NCI-H345 (cell line): ENCODE measurements at regions not wholly inside any gene's neighbourhood (a gene's known extent, or its start where the extent isn't known, plus 50 kb on each side); places are given as distances from the start of the nearest gene placed in this dataset.

Experiments used
- DNase-seq: peaks from one replicate; lab custom pipeline; 2025; lab: John Stamatoyannopoulos, UW

- no peak for DNase-seq
Observed at GRCh38 chr21:22399681-22400514, 1401.7 kb downstream of the NCAM2 start.

- no peak for DNase-seq
Observed at GRCh38 chr21:22409571-22409970, 1411.4 kb downstream of the NCAM2 start.

- no peak for DNase-seq
Observed at GRCh38 chr21:22416555-22416954, 1418.3 kb downstream of the NCAM2 start.

- no peak for DNase-seq
Observed at GRCh38 chr21:22421416-22422180, 1423.4 kb downstream of the NCAM2 start.

DNA sequence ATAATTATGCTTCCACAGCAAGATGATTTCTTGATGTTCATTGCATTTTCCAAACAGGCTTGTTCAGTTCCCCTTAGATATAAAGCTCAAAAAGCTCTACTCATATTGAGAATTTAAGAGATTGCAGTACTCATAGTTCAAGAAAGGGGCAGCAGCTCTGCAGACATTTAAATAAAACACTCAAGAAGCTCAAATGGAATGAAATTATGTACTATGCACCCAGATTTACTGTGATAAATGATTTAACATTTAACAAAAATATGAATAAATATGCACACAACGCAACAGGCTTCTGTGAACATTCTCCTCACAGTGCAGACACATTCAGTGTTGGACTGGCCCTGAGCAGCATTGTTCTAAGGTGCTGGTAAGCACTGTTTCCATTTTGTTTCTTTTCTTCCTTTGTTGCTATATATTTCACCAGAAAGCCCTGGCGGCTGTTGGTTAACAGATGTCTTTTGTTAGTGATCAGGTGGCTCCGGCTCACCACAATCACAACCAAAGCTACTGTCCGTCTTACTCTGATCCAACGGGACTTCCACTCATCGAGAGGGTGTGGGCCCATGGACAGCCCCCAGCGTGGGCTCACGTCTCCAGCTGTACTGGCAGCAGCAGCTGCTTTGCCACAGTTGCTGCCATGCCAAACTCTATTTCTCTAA, 1440.3 kb downstream of the NCAM2 start:
- DNase-seq = no peak

DNA sequence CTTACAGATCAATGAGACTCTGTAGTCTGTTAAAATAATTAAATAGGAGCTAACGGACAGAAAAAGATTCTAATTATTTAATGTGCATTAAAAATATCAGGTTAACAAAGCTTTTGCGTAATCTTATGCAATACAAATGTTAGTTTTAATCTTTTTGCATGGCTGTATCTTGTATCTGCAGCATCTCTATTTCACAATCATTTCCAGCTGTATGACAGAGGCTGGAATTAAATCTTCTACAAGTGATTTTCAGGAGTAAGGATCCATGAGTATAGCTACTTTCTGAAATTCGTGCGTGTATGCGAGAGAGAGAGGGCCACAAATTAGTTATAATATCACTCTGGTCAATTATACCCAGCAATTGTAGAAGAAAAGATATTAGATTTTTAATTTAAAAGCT, 1446.8 kb downstream of the NCAM2 start:
- no peak for DNase-seq

DNA sequence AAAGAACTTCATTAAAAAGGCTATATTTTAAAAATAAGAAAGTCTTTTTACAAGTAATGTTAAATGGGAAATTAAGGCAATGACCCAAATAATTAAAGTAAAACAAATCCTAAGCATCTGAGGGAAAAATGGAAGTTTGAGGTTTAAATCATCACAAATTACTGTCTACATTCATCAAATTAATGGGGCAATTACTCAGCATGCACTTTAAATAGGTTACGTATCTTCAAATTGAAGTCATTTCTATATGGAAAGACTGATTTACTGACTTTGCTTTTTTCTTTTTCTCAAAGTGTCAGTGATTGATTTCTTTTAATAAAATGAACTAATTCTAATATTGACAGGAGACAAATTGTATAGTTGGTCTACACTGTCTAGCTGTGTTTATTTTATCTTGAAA, 1452.3 kb downstream of the NCAM2 start:
- DNase-seq = no peak

GRCh38 chr21:22456241-22456640, 1458.0 kb downstream of the NCAM2 start:
- no peak for DNase-seq

- DNase-seq = no peak
Observed at GRCh38 chr21:22468893-22469292, 1470.7 kb downstream of the NCAM2 start.

GRCh38 chr21:22474403-22474802, 1476.2 kb downstream of the NCAM2 start:
- DNase-seq = no peak

DNA sequence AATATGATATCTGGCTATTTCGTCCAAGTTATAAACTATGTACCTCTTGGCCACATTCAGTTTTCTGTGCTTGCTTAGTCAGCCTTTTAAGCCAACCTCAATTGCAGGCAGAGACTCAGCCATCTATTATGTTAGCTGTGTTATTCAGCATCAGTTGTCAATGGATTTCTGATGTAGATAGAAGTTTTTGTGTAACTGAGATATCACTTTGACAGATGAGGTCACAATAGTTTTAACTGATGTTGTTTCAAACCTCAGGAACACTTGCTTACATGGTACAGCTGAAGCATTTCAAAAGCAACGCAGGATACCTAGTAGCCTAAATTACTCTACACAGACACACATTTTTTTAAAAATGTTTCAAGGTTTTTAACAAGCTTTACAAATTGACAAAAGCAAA, 1478.0 kb downstream of the NCAM2 start:
- no peak for DNase-seq

DNA sequence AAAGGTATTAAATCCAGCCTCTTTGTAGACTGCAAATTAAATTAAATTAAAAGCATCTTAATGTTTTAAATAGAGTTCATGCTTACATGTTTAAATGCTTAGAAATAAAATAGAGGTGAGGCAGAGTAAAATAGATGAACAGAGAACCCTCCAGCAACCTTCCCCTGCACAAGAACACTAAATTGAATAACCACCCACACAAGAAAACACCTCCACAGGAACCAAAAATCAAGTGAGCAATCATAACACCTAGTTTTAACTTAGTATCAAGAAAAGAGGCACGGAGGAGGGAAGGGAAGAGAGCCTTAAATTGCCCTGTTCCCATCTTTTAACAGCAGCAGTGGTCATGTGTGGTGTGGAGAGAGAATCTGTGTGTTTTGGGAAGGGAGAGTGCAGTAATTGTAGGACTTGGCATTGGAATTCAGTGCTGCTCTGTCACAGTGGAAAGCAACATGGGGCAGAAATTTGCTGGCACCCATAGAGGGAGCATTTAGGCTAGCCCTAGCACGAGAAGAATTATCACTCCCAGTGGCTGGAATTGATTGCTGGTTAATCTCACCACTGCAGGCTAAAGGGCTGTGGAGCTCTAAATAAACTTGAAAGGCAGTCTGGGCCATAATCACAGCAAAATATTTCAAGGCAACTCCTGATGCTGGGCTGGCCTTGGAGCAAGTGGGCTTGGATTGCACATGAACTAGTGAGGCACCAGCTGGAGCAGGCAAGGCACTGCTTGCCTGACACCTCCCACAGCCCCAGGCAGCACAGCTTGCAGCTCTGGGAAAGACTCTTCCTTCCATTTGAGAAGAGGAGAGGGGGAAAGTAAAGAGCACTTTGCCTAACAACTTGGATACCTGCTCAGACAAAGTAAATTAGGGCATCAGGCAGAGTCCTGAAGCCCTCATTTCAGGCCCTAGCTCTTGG, 1478.8 kb downstream of the NCAM2 start:
- no peak for DNase-seq

DNA sequence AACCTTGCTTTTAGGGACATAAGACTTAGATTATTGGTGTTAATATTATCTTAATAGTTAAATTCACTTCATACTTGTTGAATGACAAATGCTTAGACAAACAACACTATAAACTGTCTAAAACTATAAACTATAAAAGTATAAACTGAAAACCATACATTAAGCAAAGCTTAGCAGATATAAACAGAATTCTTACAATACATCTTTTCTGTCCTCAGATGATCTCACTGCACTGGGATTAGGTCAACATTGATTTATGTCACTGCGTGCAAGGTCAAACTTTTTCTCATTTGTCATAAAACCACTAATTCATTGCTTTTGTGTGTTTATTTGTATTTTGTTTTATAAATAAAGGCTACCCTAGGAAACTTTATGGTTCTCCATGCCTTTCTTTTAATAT, 1491.8 kb downstream of the NCAM2 start:
- no peak for DNase-seq

DNA sequence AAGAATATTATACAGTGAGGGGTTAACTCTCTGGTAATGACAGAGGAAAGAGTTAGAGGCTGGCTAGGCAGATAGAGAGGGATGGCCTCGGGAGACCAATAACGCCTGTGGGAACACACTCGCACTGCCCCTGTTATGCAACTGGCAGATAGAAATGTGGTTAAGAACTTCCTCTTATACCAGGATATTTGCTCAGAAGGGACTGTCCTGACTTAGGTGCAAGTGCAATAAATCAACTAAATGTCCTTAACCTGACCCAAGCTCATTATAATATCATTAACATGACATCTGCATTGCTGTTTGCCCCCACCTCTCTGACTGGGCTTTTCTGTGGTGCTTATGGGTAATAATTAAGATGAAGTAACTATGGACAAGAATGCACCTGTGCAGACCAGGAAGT, 1518.0 kb downstream of the NCAM2 start:
- no peak for DNase-seq

GRCh38 chr21:22535630-22536029, 1537.4 kb downstream of the NCAM2 start:
- DNase-seq = no peak

GRCh38 chr21:22536509-22536908, 1538.3 kb downstream of the NCAM2 start:
- DNase-seq = no peak

DNA sequence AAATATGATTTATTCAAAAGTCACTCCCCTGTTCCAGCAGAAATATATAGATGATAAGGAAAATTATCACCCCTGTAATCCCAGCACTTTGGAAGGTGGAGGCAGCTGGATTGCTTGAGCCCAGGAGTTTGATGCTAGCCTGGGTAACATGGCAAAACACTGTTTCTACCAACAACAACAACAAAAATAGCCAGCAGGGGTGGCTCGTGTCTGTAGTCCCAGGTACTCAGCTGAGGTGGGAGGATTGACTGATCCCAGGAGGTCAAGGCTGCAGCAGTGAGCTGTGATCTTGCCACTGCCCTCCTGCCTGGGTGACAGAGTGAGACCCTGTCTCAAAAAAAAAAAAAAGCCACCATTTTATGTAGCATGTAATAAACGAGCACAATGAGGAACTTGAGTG, 1546.5 kb downstream of the NCAM2 start:
- no peak for DNase-seq

DNA sequence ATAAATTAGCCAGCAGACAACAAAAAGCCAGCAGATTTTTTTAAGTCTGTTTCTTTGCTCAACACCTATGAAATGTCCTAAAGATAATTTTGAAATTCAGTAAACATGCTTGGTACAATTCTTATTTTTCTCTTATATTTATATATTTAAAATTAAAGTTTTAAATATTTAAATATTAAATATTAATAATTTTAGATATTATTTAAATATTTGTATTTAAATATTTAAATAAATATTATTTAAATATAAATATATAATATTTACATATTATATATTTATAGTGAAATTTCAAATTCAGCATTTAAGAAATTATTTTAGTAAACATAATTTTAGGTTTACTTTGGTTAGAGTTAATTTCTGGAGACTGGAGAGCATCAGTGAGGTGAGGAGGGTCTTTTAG, 1554.2 kb downstream of the NCAM2 start:
- no peak for DNase-seq

- no peak for DNase-seq
Observed at GRCh38 chr21:22554690-22555316, 1556.6 kb downstream of the NCAM2 start.

DNA sequence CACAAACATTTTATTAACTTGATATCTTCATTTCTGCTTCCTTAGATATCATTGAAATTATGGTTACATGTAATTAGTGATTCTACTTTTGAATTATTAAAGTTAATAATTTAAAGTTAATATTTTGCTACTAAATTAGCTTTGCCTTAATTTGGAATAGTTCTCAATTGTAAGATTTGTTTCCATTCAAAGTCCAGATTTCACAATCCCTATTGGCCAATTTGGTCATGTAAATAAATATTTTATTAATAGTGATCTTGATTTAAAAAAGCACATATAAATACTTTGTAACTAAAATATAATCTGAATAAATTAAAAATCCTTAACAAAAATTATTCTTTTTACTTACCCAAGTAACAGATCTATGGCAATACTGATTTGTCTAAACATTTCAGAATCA, 1558.6 kb downstream of the NCAM2 start:
- DNase-seq = no peak

DNA sequence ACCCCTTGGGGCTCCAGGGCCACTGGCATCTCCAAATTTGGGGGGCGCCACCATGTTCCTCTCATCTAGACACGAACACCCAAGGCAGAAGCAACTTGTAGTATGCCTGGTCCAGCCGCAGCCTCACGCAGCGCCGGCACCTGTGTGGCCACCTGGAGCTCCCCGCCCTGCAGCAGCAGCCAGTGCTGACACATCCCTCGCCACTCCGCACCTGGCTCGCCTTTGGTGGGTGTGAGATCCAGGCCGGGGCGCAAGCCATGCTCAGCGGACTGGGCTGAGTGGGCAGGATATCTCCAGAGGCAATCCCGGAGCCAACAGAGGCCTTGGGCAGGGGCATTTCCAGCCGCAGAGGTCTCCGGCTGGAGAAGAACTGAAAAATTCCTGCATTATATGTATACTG, 1563.7 kb downstream of the NCAM2 start:
- DNase-seq = no peak
